OCI-LY7 (cell line): ENCODE measurements at regions not wholly inside any gene's neighbourhood (a gene's known extent, or its start where the extent isn't known, plus 50 kb on each side); places are given as distances from the start of the nearest gene placed in this dataset.

ENCODE experiments used
- CTCF ChIP-seq: fragments of 200-600 bp; sonication (generic); conservative IDR thresholded peaks from 2 replicates; pipeline ENCODE4 v1.5.1; 2014; ENCODE audit warnings: mild to moderate bottlenecking, antibody characterized with exemption, low read length, moderate library complexity, mixed read lengths
- EZH2phosphoT487 ChIP-seq: fragments of 200-600 bp; sonication (generic); IDR thresholded peaks from 2 replicates; pipeline ENCODE4 v1.6.1; 2018; ENCODE audit warnings: low read depth, borderline replicate concordance, mild to moderate bottlenecking, mixed run types, antibody characterized with exemption, low read length, moderate library complexity, mixed read lengths

GRCh38 chr6:44037847-44038542, 89.3 kb downstream of the MRPL14 start:
- TF ChIP-seq CTCF (no peak), EZH2phosphoT487 (no peak)
